NCI-H2081 treated with DMSO at 0.1 percent for 48 hours (cell line): ENCODE measurements at regions not wholly inside any gene's neighbourhood (a gene's known extent, or its start where the extent isn't known, plus 50 kb on each side); places are given as distances from the start of the nearest gene placed in this dataset.

ENCODE experiments used
- DNase-seq: peaks from one replicate; lab custom pipeline; 2025; lab: John Stamatoyannopoulos, UW

GRCh38 chr2:16151651-16152050 is 211.3 kb downstream of the MYCN start:
- DNase-seq, result no peak

DNA sequence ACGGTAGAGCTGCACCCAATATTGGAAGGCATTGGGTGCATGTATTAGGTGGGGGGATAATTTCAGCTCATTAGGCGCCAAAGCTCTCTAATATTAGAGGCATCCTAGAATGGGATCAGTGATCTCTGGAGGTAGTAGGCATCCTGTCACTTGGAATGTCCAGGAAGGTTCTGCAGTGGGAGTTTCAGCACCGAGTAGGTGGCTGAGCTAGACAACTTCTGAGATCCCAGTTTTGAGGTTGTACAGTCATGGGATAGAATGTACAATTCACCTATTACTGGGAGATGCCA is 210.9 kb downstream of the MYCN start:
- DNase-seq, result no peak

- no peak for DNase-seq
Measured at GRCh38 chr2:16150456-16151280, 210.3 kb downstream of the MYCN start.

- no peak for DNase-seq
Measured at GRCh38 chr2:16149349-16150243, 209.2 kb downstream of the MYCN start.

DNA sequence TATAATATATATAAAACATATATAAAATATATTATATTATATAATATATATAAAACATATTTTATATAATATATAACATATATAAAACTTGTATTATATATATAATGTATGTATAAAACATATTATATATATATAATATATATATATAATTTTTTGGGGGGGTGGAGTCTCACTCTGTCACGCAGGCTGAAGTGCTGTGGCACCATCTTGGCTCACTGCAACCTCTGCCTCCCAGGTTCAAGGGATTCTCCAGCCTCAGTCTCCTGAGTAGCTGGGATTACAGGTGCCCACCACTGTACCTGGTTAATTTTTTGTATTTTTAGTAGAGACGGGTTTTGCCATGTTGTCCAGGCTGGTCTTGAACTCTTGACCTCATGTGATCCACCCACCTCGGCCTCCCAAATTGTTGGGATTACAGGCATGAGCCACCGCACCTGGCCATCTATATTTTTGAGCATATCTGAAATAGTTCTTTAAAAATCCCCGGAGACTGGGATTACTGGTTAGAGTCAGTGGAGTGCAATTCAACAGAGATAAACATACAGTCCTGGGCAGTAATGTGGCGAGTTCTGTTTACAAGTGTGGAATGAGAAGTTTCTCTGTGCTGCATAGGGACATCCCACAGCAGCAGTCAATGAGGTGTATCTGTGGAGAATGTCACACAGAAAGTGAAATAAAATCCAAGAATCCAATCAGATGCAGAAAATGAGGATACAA is 208.4 kb downstream of the MYCN start:
- no peak for DNase-seq

GRCh38 chr2:16142383-16143361 is 202.3 kb downstream of the MYCN start:
- no peak for DNase-seq

DNA sequence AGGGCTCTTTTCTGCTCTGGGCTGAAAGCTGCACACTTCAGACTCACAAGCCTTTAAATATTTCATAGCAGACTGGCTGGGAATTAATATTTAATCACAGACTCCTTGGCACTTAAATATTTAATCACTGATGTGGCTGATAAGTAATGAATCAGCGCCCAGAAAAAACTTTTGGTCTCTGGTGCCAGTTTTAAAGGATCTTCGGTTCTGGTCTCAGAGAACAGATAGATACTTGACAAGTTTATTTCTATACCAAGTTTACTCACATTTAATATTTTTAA is 201.2 kb downstream of the MYCN start:
- no peak for DNase-seq

GRCh38 chr2:16140771-16141640 is 200.7 kb downstream of the MYCN start:
- DNase-seq, result no peak

GRCh38 chr2:16139663-16140615 is 199.6 kb downstream of the MYCN start:
- DNase-seq, result no peak

GRCh38 chr2:16138811-16139662 is 198.7 kb downstream of the MYCN start:
- no peak for DNase-seq

GRCh38 chr2:16137080-16137755 is 196.9 kb downstream of the MYCN start:
- no peak for DNase-seq

DNA sequence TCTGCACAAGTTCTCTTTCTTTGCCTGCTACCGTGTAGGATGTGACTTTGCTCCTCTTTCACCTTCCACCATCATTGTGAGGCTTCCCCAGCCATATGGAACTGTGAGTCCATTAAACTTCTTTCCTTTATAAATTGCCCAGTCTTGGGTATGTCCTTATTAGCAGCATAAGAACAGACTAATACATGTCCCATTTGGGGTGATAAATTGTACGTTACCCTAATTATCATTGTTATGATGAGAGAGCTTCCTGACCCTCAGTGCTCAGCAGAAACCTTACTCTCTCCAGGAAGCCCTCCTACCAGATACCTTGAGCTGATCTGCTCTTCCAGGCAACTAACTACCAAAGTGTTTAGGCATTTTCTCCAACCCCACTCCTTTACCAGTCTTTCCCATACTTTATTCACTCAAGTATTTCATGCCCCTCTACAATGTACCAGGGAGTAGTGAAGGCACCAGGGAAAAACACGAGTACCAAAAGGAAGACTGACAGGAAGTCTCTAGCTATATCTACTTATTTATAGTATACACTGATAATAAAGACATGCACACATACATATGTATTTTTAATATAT is 196.2 kb downstream of the MYCN start:
- DNase-seq, result no peak

GRCh38 chr2:16135913-16136310 is 195.6 kb downstream of the MYCN start:
- no peak for DNase-seq

DNA sequence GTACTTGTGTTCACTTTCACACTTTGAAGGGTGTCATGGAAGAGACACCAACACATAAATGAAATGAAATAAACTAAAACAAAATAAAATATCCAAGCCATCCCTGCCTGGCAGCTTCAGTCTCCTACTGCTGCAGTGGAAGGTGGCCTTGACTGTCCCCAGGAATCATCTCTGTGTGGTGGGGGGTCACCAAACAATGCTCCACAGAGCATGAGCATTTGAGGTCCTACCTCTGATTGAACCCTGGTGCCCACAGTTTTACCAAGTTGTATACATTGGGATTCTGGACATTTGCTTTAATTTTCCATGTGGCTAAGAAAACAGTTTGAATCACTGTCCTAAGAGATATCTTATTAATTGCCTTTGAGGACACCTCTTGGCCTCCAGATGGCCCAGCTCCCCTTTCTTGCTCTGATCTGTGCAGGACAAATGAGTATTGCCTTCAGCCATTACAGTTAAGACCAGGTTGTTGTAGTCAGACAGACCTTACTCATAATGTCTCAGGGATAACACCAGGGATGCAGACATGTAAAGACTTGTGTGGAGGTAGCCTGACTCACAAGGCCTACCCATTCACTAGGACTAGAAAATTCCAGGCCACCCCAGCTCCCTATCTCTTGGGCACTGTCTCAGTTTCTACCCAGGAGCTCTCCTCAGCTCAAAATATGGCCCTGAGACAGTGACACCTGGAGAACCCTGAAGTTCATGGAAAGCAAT is 195.0 kb downstream of the MYCN start:
- DNase-seq, result no peak

DNA sequence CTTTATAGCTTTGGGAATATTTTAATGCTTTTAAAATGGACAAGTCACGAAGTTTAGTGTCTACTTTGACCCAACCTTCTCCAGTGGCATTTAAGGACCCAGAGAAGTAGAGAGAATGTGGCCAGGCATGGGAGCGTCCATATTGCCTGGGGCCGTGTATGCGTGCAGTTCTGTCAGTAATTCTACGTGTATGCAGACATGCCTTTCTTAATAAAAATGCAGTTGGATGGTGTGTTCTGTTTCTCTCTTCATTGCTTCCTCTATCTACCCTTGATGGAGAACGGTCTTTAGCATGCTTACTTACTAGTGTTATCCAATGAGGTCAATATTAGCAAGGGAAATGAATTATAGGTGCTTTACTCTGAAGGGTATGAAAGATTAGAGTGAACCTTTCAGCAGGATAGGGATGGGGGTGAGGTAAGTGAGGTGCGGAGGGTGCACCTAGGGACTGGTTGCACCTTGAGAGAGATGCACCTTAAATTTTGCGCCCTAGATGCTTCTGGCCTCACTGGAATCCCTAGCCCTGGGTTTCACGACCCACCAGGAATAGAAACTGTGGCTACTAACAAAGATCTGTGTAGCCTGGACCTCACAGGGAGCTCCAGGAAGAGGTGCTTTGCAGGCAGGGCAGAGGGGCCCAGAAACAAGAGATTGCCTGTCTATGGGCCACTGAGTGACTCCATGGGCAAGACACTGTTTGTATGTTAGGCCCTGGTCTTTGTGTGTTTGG is 194.3 kb downstream of the MYCN start:
- DNase-seq, result no peak

DNA sequence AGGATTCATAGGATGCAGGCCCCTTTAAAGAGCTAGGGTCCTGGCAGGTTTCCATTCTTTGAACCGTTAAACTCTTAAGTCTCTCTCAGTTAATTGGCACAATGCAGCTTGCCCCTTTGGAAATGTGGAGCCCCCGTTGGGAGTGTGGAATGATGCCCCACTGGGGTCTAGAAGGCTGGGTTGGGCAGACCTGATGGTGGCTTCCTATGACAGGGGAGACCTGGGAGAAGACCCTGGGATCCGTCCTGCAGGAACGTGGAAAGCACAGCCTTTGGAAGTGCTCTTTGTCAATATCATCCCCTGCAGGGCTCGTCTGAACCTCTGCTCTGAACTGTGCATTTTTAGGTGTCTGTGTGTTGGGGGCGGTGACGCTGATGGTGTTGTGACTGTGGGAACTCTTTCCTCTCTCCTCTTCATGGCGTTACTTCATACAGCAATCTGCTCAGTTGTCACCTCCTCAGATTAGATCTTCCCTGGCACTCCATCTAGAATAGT is 190.6 kb downstream of the MYCN start:
- DNase-seq, result no peak
